Panc1 (cell line): ENCODE measurements at regions not wholly inside any gene's neighbourhood (a gene's known extent, or its start where the extent isn't known, plus 50 kb on each side); places are given as distances from the start of the nearest gene placed in this dataset.

Source experiments
- ATAC-seq: fragments of 200-7000 bp; cut with Tn5 transposase; 2 replicates; pipeline ENCODE4 v1.9.1; 2020; ENCODE audit warnings: mild to moderate bottlenecking, moderate library complexity
- BruUV-seq: library from RNA; stranded (reverse); fragments of 400-500 nt; replicated peaks from 2 replicates; lab custom pipeline; 2021; lab: Mats Ljungman, UMichigan
- CTCF ChIA-PET: fragments of 300-600 bp; sonication (Branson Sonifier 250); formaldehyde crosslinking; loops from one replicate; lab custom pipeline; 2022; ENCODE audit warnings: antibody characterized with exemption; lab: Charles Lee
- POLR2A ChIA-PET: fragments of 300-600 bp; sonication (Branson Sonifier 250); formaldehyde crosslinking; loops from one replicate; lab custom pipeline; 2022; ENCODE audit warnings: antibody characterized with exemption; lab: Charles Lee
- DNase-seq: peaks from one replicate; pipeline ENCODE4 v3.0.0-alpha.2; 2010; ENCODE audit warnings: low read depth, low spot score
- H3K27ac ChIP-seq: 2 replicates; pipeline ENCODE4 v1.5.1; 2011; ENCODE audit warnings: mild to moderate bottlenecking, low read length, inconsistent platforms
- H3K27me3 ChIP-seq: fragments of 200-500 bp; sonication (Bioruptor generic); 2 replicates; pipeline ENCODE4 v1.6.0; 2014; ENCODE audit warnings: low read length, inconsistent platforms; ENCODE audit not compliant: control insufficient read depth, insufficient read depth
- H3K36me3 ChIP-seq: fragments of 200-500 bp; sonication (Bioruptor generic); 2 replicates; pipeline ENCODE4 v1.5.1; 2014; ENCODE audit warnings: inconsistent platforms, mild to moderate bottlenecking, low read length, moderate library complexity; ENCODE audit not compliant: control insufficient read depth, insufficient read depth
- H3K4me1 ChIP-seq: 2 replicates; pipeline ENCODE4 v1.5.1; 2011; ENCODE audit warnings: inconsistent platforms, mild to moderate bottlenecking, low read length, moderate library complexity; ENCODE audit not compliant: control insufficient read depth, insufficient read depth
- H3K4me3 ChIP-seq, 2 experiments: 2 replicates each; pipeline ENCODE4 v1.5.1; 2011 to 2012; ENCODE audit warnings: low read depth in 2 of 2, low read length in 2 of 2, mild to moderate bottlenecking in 2 of 2, inconsistent platforms in 1 of 2, moderate library complexity in 1 of 2
- H3K9me3 ChIP-seq: fragments of 200-500 bp; sonication (Bioruptor generic); 2 replicates; pipeline ENCODE4 v1.5.1; 2014; ENCODE audit warnings: low read depth, mild to moderate bottlenecking, inconsistent platforms, low read length, moderate library complexity; ENCODE audit not compliant: control insufficient read depth, insufficient read depth
- CTCF ChIP-seq: fragments of 450-650 bp; IDR thresholded peaks from 2 replicates; pipeline ENCODE4 v1.5.1; 2017; ENCODE audit warnings: mild to moderate bottlenecking
- POLR2AphosphoS5 ChIP-seq: IDR thresholded peaks from 2 replicates; pipeline ENCODE4 v1.6.1; 2012; ENCODE audit warnings: mild to moderate bottlenecking, low read depth, low read length, moderate library complexity
- REST ChIP-seq, 2 experiments: IDR thresholded peaks; 2 replicates each; pipeline ENCODE4 v1.6.1; 2011 to 2012; ENCODE audit warnings: low read depth in 2 of 2, control low read depth in 1 of 2, low read length in 1 of 2, mild to moderate bottlenecking in 1 of 2, moderate library complexity in 1 of 2; ENCODE audit not compliant: insufficient read depth in 1 of 2
- SIN3A ChIP-seq: IDR thresholded peaks from 2 replicates; pipeline ENCODE4 v1.6.1; 2012; ENCODE audit warnings: low read depth, mild to moderate bottlenecking, low read length, moderate library complexity, borderline replicate concordance; ENCODE audit not compliant: insufficient read depth
- TCF7L2 ChIP-seq: IDR thresholded peaks from 2 replicates; pipeline ENCODE4 v1.6.1; 2011; ENCODE audit warnings: mild to moderate bottlenecking, low read depth, low read length, inconsistent platforms
- in situ Hi-C: cut with HindIII; loops from 2 replicates; pipeline ENCODE4 v1.10.0; 2016; ENCODE audit warnings: low sequenced_read_pairs, low pct_unique_long_range_greater_than_20kb
- intact Hi-C: fragments of 100-400 bp; cut with micrococcal nuclease; formaldehyde crosslinking; loops from one replicate; pipeline ENCODE4 v1.10.0; 2022; ENCODE audit not compliant: unreplicated experiment

GRCh38 chr18:44533071-44533470 is 147.6 kb upstream of the SETBP1 start:
- POLR2A ChIA-PET: no interaction called here
- intact Hi-C loops (no loop called here), in situ Hi-C loops (no loop called here)
- DNase-seq (no peak), ATAC-seq (no peak)
- Histone ChIP-seq H3K4me3 (no peak overlapping the region), H3K4me1 (no peaks in the 10 kb centered on the region), H3K36me3 (no peaks in the 10 kb centered on the region), H3K27me3 (no peaks in the 10 kb centered on the region), H3K9me3 (no peaks in the 10 kb centered on the region), H3K27ac (no peak overlapping the region)
- CTCF ChIA-PET: no interaction called here
- no TSS peak for BruUV-seq
- TF ChIP-seq CTCF: no peak
- no peak for TF ChIP-seq REST (IDR thresholded peaks at IDR 0.05; ENCODE audit: insufficient read depth in 1 of 2, low read depth in 2 of 2, low read length in 1 of 2)
- TF ChIP-seq POLR2AphosphoS5: no peak
- TF ChIP-seq TCF7L2: no peak
- TF ChIP-seq SIN3A: no peak

- ChIA-PET POLR2A (no interaction called here), CTCF (no interaction called here)
- BruUV-seq: no TSS peak
- in situ Hi-C loops (no loop called here), intact Hi-C loops (no loop called here)
- Histone ChIP-seq H3K9me3 (no peaks in the 10 kb centered on the region), H3K4me1 (no peaks in the 10 kb centered on the region), H3K4me3 (no peak overlapping the region), H3K36me3 (no peaks in the 10 kb centered on the region), H3K27ac (no peak overlapping the region), H3K27me3 (no peaks in the 10 kb centered on the region)
- TF ChIP-seq REST (IDR thresholded peaks at IDR 0.05; ENCODE audit: insufficient read depth in 1 of 2, low read depth in 2 of 2, low read length in 1 of 2): no peak
- no peak for TF ChIP-seq CTCF
- no peak for TF ChIP-seq POLR2AphosphoS5
- no peak for TF ChIP-seq SIN3A
- TF ChIP-seq TCF7L2: no peak
- no peak for ATAC-seq
- DNase-seq: no peak
These were observed 144.6 kb upstream of the SETBP1 start for GRCh38 chr18:44536046-44536445.
